Uterus (tissue), 3 donors: ENCODE measurements at regions not wholly inside any gene's neighbourhood (a gene's known extent, or its start where the extent isn't known, plus 50 kb on each side); places are given as distances from the start of the nearest gene placed in this dataset.

Experiments
- DNase-seq, 2 donors: peaks; one replicate each; pipeline ENCODE4 v3.0.0-alpha.2; 2019 to 2020
- H3K27ac ChIP-seq, 2 donors: fragments of 200-600 bp; sonication (generic); 1 replicate in 1 of 2; 2 replicates in 1 of 2; pipeline ENCODE4 v1.5.1; 2016 to 2018
- H3K27me3 ChIP-seq, 2 donors: fragments of 200-600 bp; sonication (generic); one replicate each; pipeline ENCODE4 v1.5.1; 2018 to 2019; ENCODE audit warnings: control low read depth in 1 of 2
- H3K36me3 ChIP-seq, 2 donors: fragments of 200-600 bp; sonication (generic); one replicate each; pipeline ENCODE4 v1.5.1; 2019; ENCODE audit warnings: control low read depth in 1 of 2
- H3K4me1 ChIP-seq, 2 donors: fragments of 200-600 bp; sonication (generic); one replicate each; pipeline ENCODE4 v1.5.1; 2018 to 2019; ENCODE audit warnings: control low read depth in 1 of 2
- H3K4me3 ChIP-seq, 2 donors: fragments of 200-600 bp; sonication (generic); 1 replicate in 1 of 2; 2 replicates in 1 of 2; pipeline ENCODE4 v1.5.1; 2018 to 2019; ENCODE audit warnings: mild to moderate bottlenecking in 1 of 2
- H3K9me3 ChIP-seq, 2 donors: fragments of 200-600 bp; sonication (generic); one replicate each; pipeline ENCODE4 v1.5.1; 2019; ENCODE audit warnings: control low read depth in 1 of 2
- POLR2A ChIP-seq, 2 donors: fragments of 450-650 bp; IDR thresholded peaks; one replicate each; pipeline ENCODE4 v1.6.1; 2016; ENCODE audit warnings: antibody characterized with exemption in 2 of 2, mild to moderate bottlenecking in 1 of 2, moderate library complexity in 1 of 2
- intact Hi-C: fragments of 100-400 bp; cut with DNase I; formaldehyde crosslinking; loops from one replicate; pipeline ENCODE4 v1.15.1; 2023; ENCODE audit warnings: low total_unique reads
- TF ChIP-seq, protein P1 (sequence below), 4 experiments: fragments of 200-600 bp in 2 of 4; fragments of 450-650 bp in 2 of 4; sonication (generic) in 2 of 4; IDR thresholded peaks; one replicate each; pipeline ENCODE4 v1.5.1; 2016 to 2019; ENCODE audit warnings: antibody characterized with exemption in 4 of 4, mild to moderate bottlenecking in 2 of 4, moderate library complexity in 1 of 4
- donor health status: DM: yes; HTN: yes; CAD: no.

DNA sequence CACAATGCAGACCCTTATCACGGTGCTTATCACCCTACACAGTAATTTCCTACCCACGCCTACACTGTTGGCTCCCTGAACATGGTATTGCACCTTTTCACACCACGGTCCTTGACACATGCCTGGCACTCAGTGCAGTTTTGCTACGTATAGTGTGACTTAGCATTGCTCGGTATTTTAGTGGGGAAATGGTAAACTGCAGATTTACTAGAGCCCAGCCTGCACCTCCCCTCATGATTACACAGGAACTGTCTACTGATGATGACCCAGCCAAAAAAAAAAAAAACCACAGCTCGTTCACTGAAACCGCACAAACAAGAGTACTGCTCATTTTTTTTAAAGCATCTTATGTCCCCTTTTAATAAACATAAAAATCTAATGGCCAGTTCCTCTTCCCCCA, 124.2 kb upstream of the ZNF746 start:
- intact Hi-C loops, result no loop called here
- no peak for DNase-seq
- peaks cover 10% of the 10 kb centered on the region in 2 donors for H3K4me1 ChIP-seq
- H3K27me3 ChIP-seq, result no peaks in the 10 kb centered on the region
- no peak for TF ChIP-seq POLR2A (IDR thresholded peaks at IDR 0.05)
- TF ChIP-seq, protein P1, sequence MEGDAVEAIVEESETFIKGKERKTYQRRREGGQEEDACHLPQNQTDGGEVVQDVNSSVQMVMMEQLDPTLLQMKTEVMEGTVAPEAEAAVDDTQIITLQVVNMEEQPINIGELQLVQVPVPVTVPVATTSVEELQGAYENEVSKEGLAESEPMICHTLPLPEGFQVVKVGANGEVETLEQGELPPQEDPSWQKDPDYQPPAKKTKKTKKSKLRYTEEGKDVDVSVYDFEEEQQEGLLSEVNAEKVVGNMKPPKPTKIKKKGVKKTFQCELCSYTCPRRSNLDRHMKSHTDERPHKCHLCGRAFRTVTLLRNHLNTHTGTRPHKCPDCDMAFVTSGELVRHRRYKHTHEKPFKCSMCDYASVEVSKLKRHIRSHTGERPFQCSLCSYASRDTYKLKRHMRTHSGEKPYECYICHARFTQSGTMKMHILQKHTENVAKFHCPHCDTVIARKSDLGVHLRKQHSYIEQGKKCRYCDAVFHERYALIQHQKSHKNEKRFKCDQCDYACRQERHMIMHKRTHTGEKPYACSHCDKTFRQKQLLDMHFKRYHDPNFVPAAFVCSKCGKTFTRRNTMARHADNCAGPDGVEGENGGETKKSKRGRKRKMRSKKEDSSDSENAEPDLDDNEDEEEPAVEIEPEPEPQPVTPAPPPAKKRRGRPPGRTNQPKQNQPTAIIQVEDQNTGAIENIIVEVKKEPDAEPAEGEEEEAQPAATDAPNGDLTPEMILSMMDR (IDR thresholded peaks at IDR 0.05), result no peak
- H3K27ac ChIP-seq, result no peak overlapping the region
- H3K4me3 ChIP-seq, result no peak overlapping the region
- H3K36me3 ChIP-seq, result no peaks in the 10 kb centered on the region
- H3K9me3 ChIP-seq, result no peaks in the 10 kb centered on the region

DNA sequence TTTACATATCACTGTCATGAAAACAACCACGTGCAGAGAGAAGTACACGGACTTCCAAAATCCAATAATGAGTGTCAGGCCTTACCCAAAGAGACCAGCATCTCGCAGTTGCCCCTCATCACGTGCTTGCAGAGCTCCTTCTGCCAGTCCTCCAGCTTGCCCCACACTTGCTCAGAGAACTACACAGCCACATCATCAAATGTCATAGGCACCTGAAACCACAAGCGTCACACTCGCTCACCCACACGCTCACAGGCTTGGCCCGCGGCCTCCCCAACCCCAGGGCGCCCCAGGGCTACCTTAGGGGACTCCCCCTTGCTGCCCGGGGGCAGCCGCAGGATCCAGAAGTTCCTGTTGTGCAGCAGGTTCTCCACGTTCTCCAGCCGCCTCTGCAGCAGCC, 123.4 kb upstream of the ZNF746 start:
- Histone ChIP-seq H3K4me3 (no peak overlapping the region), H3K36me3 (no peaks in the 10 kb centered on the region), H3K4me1 (peaks cover 4 to 10% of the 10 kb centered on the region in 2 donors), H3K27ac (no peak overlapping the region), H3K27me3 (no peaks in the 10 kb centered on the region), H3K9me3 (no peaks in the 10 kb centered on the region)
- intact Hi-C loops, result no loop called here
- no peak for TF ChIP-seq POLR2A (IDR thresholded peaks at IDR 0.05)
- TF ChIP-seq, protein P1 (IDR thresholded peaks at IDR 0.05), result no peak
- DNase-seq, result no peak

DNA sequence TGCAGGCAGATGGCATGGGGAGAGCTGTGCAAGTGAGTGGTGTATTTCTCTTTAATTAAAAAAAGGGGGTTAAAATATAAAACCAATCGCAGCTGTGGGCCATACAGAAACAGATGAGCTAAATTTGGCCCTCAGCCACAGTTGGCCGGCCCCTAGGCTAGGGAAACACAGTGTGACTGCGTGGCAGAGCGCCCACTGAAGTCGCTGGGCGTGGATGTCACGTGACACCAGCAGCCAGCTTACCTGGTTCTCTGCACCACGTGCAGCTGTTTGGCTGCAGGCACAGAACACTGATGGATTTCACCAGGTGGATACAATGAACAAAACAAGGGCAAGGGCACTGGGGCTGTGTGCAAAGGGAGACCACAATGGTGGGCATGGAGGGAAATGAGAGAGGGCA, 119.3 kb upstream of the ZNF746 start:
- H3K9me3 ChIP-seq, result no peaks in the 10 kb centered on the region
- intact Hi-C loops, result no loop called here
- no peaks in the 10 kb centered on the region for H3K36me3 ChIP-seq
- DNase-seq, result no peak
- no peak for TF ChIP-seq POLR2A (IDR thresholded peaks at IDR 0.05)
- TF ChIP-seq, protein P1 (IDR thresholded peaks at IDR 0.05), result no peak
- H3K27ac ChIP-seq, result no peak overlapping the region
- no peak overlapping the region for H3K4me3 ChIP-seq
- H3K4me1 ChIP-seq, result no peaks in the 10 kb centered on the region
- no peaks in the 10 kb centered on the region for H3K27me3 ChIP-seq

GRCh38 chr7:149615690-149616270, 118.2 kb upstream of the ZNF746 start:
- H3K27me3 ChIP-seq, result no peaks in the 10 kb centered on the region
- no peak for DNase-seq

DNA sequence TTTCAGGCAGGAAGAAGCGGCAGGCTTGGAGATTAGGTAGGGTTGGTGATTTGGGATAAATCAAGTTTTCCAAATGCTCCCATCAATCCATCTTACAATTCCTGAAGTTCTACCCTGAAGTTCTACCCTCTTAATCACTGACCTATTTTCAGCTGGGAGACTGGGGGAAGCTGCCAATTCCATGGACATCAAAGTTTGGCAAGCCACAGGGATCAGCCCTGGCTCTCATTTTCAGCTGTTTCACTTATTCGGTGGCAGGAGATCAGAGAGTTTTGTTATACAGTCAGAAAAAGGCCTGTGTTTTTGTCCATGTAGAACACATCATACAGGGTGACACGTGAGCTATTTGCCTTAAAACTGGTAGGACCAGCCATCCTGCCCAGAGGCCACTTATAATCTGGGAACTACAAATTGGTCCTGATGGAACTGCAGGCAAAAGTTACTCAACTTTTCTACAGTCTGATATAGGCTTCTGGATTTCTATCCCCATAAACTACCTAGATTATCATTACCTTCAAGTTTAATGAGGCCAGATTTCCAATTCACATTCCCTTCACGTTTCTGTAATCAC, 112.9 kb upstream of the ZNF746 start:
- no peaks in the 10 kb centered on the region for H3K9me3 ChIP-seq
- no peaks in the 10 kb centered on the region for H3K4me1 ChIP-seq
- no peaks in the 10 kb centered on the region for H3K27me3 ChIP-seq
- intact Hi-C loops, result no loop called here
- no peak overlapping the region for H3K4me3 ChIP-seq
- TF ChIP-seq POLR2A (IDR thresholded peaks at IDR 0.05), result no peak
- TF ChIP-seq, protein P1 (IDR thresholded peaks at IDR 0.05), result no peak
- H3K36me3 ChIP-seq, result no peaks in the 10 kb centered on the region
- H3K27ac ChIP-seq, result no peak overlapping the region
- DNase-seq, result no peak

More at GRCh38 chr7:149615690-149616270, 118.2 kb upstream of the ZNF746 start:
- intact Hi-C loops, result no loop called here
- Histone ChIP-seq H3K4me3 (no peak overlapping the region), H3K27ac (no peak overlapping the region), H3K4me1 (no peaks in the 10 kb centered on the region), H3K9me3 (no peaks in the 10 kb centered on the region), H3K36me3 (no peaks in the 10 kb centered on the region)
- no peak for TF ChIP-seq POLR2A (IDR thresholded peaks at IDR 0.05)
- TF ChIP-seq, protein P1 (IDR thresholded peaks at IDR 0.05), result no peak
